T-helper 2 cell treated with Interferon-gamma antibody and Interleukin-4, amounts not matched to agents 5 μg/mL and 100 μg/mL, for 36 hours (primary cell): ENCODE measurements at regions not wholly inside any gene's neighbourhood (a gene's known extent, or its start where the extent isn't known, plus 50 kb on each side); places are given as distances from the start of the nearest gene placed in this dataset.

Source experiments
- DNase-seq: peaks from one replicate; pipeline ENCODE4 v3.0.0; 2021; ENCODE audit warnings: low spot score
- H3K27ac Mint-ChIP-seq: one replicate; pipeline ENCODE4 v1.8.0; 2021; ENCODE audit warnings: mild to moderate bottlenecking, mixed read lengths
- H3K27me3 Mint-ChIP-seq: one replicate; pipeline ENCODE4 v1.8.0; 2021; ENCODE audit warnings: low read depth, mixed read lengths
- H3K36me3 Mint-ChIP-seq: one replicate; pipeline ENCODE4 v1.8.0; 2021; ENCODE audit warnings: low read depth, mixed read lengths
- H3K4me1 Mint-ChIP-seq: one replicate; pipeline ENCODE4 v1.8.0; 2021; ENCODE audit warnings: low read depth, mixed read lengths
- H3K4me3 Mint-ChIP-seq: one replicate; pipeline ENCODE4 v1.8.0; 2022; ENCODE audit warnings: mild to moderate bottlenecking, moderate library complexity, mixed read lengths
- H3K9me3 Mint-ChIP-seq: one replicate; pipeline ENCODE4 v1.8.0; 2021; ENCODE audit warnings: mixed read lengths

DNA sequence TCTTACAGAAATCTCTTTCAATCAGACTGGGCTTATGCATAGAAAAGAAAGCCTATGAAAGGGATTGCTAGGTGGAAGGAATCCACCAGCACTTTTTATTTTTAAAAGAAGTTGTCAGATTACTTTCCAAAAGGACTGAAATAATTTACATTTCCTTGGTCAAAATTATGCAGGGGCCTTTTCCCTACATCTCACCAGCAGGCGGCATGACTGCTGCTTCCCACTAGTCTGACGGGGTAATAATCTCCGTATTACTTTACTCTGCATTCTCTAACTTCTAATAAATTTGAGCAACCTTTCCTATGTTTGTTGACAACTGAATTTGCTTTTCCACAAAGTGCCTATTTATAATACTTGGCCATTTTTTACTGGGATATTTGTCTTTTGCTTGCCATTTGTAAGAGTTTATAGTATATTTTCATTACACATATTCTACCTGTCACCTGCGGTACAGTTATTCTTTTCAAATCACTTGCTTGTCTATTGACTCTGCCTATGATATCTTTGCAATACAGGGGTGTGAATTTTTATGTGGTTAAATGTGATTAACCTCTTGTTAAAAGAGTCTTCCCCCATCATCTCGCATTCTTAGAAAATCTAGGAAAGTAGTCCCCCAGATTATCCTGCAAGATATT lies 51.9 kb upstream of the USP47 start:
- peaks cover 3% of the 10 kb centered on the region for H3K4me1 Mint-ChIP-seq
- no peak for DNase-seq
- peaks cover 12% of the 10 kb centered on the region for H3K27me3 Mint-ChIP-seq
- H3K4me3 Mint-ChIP-seq = no peak overlapping the region
- H3K36me3 Mint-ChIP-seq = no peaks in the 10 kb centered on the region
- H3K9me3 Mint-ChIP-seq = no peaks in the 10 kb centered on the region
- H3K27ac Mint-ChIP-seq = no peak overlapping the region

DNA sequence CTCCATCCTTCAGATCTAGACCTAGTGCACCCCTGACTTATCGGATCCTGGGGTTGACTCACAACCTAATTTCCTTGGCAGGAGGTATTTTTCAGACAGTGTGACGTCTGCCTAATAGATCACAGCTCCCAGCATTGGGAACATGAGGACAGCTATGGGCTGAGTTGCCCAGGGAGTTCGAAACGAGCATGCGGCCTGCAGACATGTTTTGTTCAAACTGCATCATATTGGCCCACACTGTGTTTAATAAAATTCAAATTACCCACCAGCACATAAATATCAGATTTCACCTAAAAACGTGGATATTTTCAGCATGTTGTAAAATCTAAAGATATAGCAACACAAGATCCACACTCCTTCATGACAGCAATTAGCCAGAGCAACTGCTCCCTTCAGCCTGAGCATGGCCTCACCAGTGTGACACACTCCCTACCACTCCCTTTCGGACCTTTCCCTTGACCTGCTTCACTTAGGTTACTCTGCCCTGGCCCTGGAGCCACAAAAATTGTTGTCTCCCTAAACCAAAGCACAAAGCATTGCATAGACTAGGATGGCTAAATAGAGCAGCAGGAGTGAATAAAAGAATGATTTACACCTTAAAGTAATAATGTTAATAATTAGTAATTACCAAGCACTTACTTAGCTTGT lies 53.6 kb upstream of the USP47 start:
- H3K9me3 Mint-ChIP-seq = no peaks in the 10 kb centered on the region
- no peak overlapping the region for H3K4me3 Mint-ChIP-seq

GRCh38 chr11:11787305-11788062 lies 54.3 kb upstream of the USP47 start:
- Mint-ChIP-seq H3K27me3 (peaks cover 10% of the 10 kb centered on the region), H3K4me3 (no peak overlapping the region), H3K9me3 (no peaks in the 10 kb centered on the region), H3K27ac (no peak overlapping the region), H3K36me3 (no peaks in the 10 kb centered on the region), H3K4me1 (peaks cover 3% of the 10 kb centered on the region)
- peak; percentile 39 for DNase-seq

More for the DNA sequence above, 53.6 kb upstream of the USP47 start:
- Mint-ChIP-seq H3K27ac (no peak overlapping the region), H3K36me3 (no peaks in the 10 kb centered on the region), H3K27me3 (peaks cover 12% of the 10 kb centered on the region), H3K4me1 (peaks cover 3% of the 10 kb centered on the region)
- no peak for DNase-seq

DNA sequence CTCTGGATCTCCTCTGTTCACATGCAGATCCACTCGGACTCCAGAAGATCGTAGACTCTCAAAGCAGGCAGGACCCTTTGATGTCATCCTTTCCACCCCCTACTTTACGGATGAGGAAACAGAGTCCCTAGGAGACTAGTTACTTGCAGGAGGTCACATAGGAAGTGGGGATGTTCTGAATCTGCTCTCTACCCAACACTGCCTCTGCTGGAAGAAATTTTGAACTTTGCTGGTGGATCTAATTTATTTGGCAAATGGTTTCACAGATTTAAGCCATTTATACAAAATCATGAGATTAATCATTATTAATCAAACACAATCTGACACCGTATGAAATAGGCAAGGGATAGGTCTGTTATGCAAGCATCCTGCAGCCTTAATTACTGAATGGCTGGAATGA lies 55.0 kb upstream of the USP47 start:
- Mint-ChIP-seq H3K4me3 (no peak overlapping the region), H3K36me3 (no peaks in the 10 kb centered on the region), H3K27ac (no peak overlapping the region), H3K27me3 (peaks cover 6% of the 10 kb centered on the region), H3K4me1 (peaks cover 3% of the 10 kb centered on the region), H3K9me3 (no peaks in the 10 kb centered on the region)
- DNase-seq = no peak

GRCh38 chr11:11786234-11786633 lies 55.5 kb upstream of the USP47 start:
- DNase-seq = no peak
- Mint-ChIP-seq H3K4me3 (no peak overlapping the region), H3K27ac (no peak overlapping the region)

GRCh38 chr11:11782532-11783110 lies 59.2 kb upstream of the USP47 start:
- H3K27me3 Mint-ChIP-seq = peaks cover 11% of the 10 kb centered on the region
- H3K4me1 Mint-ChIP-seq = no peaks in the 10 kb centered on the region
- DNase-seq = no peak
- H3K4me3 Mint-ChIP-seq = no peak overlapping the region
- no peak overlapping the region for H3K27ac Mint-ChIP-seq
- H3K36me3 Mint-ChIP-seq = no peaks in the 10 kb centered on the region
- H3K9me3 Mint-ChIP-seq = no peaks in the 10 kb centered on the region

More at GRCh38 chr11:11786234-11786633, 55.5 kb upstream of the USP47 start:
- H3K9me3 Mint-ChIP-seq = no peaks in the 10 kb centered on the region
- peaks cover 6% of the 10 kb centered on the region for H3K27me3 Mint-ChIP-seq
- peaks cover 3% of the 10 kb centered on the region for H3K4me1 Mint-ChIP-seq
- no peaks in the 10 kb centered on the region for H3K36me3 Mint-ChIP-seq

DNA sequence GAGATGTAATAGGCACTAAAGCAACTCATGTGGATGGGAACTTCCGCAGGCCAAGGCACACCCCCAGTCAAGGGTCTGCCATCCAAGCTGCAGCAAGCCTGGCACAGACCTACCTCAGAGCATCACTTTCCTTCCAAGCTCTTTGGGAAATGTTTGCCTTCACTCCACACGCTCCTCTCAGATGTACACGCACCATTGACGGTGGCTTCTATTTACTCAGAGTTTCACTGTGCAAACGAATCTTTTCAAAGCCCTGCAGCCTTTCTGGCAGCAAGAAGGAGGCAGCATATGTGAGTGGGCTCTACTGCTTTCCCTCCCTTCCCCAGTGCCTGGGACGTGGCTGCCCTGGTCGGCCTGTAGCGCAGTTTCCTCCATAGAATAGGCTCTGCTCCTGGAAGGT lies 60.9 kb upstream of the USP47 start:
- DNase-seq = no peak
- Mint-ChIP-seq H3K27ac (no peak overlapping the region), H3K9me3 (no peaks in the 10 kb centered on the region)

GRCh38 chr11:11779975-11780374 lies 61.8 kb upstream of the USP47 start:
- Mint-ChIP-seq H3K9me3 (no peaks in the 10 kb centered on the region), H3K4me1 (no peaks in the 10 kb centered on the region), H3K27ac (no peak overlapping the region), H3K4me3 (no peak overlapping the region), H3K27me3 (peaks cover 14% of the 10 kb centered on the region), H3K36me3 (no peaks in the 10 kb centered on the region)
- no peak for DNase-seq

More for the DNA sequence above, 60.9 kb upstream of the USP47 start:
- no peaks in the 10 kb centered on the region for H3K4me1 Mint-ChIP-seq
- H3K27me3 Mint-ChIP-seq = peaks cover 11% of the 10 kb centered on the region
- no peak overlapping the region for H3K4me3 Mint-ChIP-seq
- H3K36me3 Mint-ChIP-seq = no peaks in the 10 kb centered on the region

DNA sequence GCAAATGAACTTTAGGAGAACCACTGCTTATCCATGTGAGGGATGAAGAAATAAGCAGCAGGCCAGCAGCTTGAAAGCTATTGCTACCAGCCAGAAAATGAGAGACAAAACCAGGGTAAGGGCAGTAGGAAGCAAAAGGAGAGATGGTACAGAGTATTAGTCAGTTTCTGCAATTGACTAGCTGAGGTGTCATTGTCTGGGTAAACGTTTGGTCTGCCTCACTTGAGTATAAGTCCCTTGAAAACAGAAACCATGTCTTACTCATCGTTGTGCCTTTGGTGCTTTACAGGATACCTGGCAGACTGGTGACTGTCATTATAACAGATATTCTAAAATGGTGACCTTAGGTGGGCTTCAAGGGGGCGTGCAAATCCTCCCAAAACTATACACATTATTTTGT lies 63.9 kb upstream of the USP47 start:
- Mint-ChIP-seq H3K4me1 (no peaks in the 10 kb centered on the region), H3K9me3 (no peaks in the 10 kb centered on the region), H3K27ac (no peak overlapping the region), H3K36me3 (no peaks in the 10 kb centered on the region), H3K4me3 (no peak overlapping the region), H3K27me3 (peaks cover 17% of the 10 kb centered on the region)
- DNase-seq = no peak

DNA sequence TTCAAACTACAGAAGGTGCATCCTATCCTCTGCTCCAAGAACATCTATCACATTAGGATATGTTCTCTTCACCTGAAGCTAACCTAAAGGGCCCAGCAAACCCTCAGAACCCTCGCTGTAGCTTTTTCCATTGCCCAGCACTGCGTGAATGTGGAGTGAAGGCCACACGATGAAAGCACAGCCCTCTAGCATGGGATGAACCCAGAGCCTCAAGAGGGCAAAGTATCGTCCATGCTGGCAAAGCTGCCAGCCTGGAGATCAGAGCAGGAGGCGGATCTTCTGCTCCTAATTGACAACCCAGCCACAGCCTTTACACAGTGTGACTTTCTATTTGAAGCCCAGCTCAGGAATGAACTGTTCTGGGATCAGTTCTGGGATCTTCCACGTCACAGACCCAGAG lies 65.1 kb upstream of the USP47 start:
- Mint-ChIP-seq H3K4me1 (no peaks in the 10 kb centered on the region), H3K4me3 (no peak overlapping the region), H3K27ac (no peak overlapping the region), H3K9me3 (no peaks in the 10 kb centered on the region), H3K36me3 (no peaks in the 10 kb centered on the region), H3K27me3 (peaks cover 18% of the 10 kb centered on the region)
- DNase-seq = no peak

GRCh38 chr11:11774928-11775327 lies 66.8 kb upstream of the USP47 start:
- DNase-seq = no peak
- Mint-ChIP-seq H3K36me3 (no peaks in the 10 kb centered on the region), H3K27ac (no peak overlapping the region), H3K9me3 (no peaks in the 10 kb centered on the region), H3K4me3 (no peak overlapping the region), H3K4me1 (no peaks in the 10 kb centered on the region), H3K27me3 (peaks cover 23% of the 10 kb centered on the region)

GRCh38 chr11:11772865-11773515 lies 68.8 kb upstream of the USP47 start:
- peaks cover 25% of the 10 kb centered on the region for H3K27me3 Mint-ChIP-seq
- no peak overlapping the region for H3K27ac Mint-ChIP-seq
- H3K4me1 Mint-ChIP-seq = no peaks in the 10 kb centered on the region
- H3K9me3 Mint-ChIP-seq = no peaks in the 10 kb centered on the region
- H3K4me3 Mint-ChIP-seq = no peak overlapping the region
- no peak for DNase-seq
- H3K36me3 Mint-ChIP-seq = no peaks in the 10 kb centered on the region

DNA sequence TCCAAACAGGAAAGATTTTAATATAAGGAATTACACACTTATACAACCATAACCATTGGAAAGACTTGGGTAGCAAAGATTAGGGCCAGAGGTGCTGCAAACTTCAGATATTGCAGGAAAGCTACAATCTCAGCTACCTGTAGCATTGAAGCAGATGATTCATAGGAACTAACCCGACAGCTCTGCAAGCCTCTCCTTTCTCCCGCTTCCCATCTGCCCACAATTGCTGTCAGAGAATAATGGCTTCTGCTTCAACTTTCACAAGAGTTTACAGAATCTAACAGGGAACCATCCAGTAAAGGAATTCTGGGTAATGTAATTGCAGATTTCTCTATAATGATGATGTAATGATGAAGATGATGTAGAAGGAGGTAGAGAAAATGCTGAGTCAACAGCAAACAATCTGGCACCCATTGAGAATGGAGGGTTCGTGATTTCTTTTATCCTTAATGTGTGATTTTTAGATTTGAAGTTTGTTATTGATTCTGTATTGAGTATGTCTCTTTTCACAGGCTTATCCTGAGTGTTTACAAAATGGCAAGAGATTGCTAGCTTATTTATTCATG lies 70.8 kb upstream of the USP47 start:
- Mint-ChIP-seq H3K27me3 (peaks cover 32% of the 10 kb centered on the region), H3K36me3 (no peaks in the 10 kb centered on the region), H3K27ac (no peak overlapping the region), H3K4me1 (no peaks in the 10 kb centered on the region), H3K9me3 (no peaks in the 10 kb centered on the region), H3K4me3 (no peak overlapping the region)
- no peak for DNase-seq
